HEK293T (cell line): ENCODE measurements at regions not wholly inside any gene's neighbourhood (a gene's known extent, or its start where the extent isn't known, plus 50 kb on each side); places are given as distances from the start of the nearest gene placed in this dataset.

ENCODE experiments used
- CTCF ChIA-PET: fragments of 350-600 bp; formaldehyde crosslinking; extraction: SDS; loops from one replicate; lab custom pipeline; 2021; ENCODE audit warnings: antibody characterized with exemption, inconsistent platforms; lab: Yijun Ruan, JAX
- POLR2A ChIA-PET: fragments of 350-600 bp; formaldehyde crosslinking; extraction: SDS; loops from one replicate; lab custom pipeline; 2020; ENCODE audit warnings: antibody characterized with exemption, inconsistent platforms; lab: Yijun Ruan, JAX
- DNase-seq: peaks from one replicate; pipeline ENCODE4 v3.0.0; 2012; ENCODE audit warnings: mixed read lengths; ENCODE audit errors: extremely low spot score
- ARNT ChIP-seq: fragments of 450-650 bp; IDR thresholded peaks from 2 replicates; pipeline ENCODE4 v1.6.1; 2017; ENCODE audit warnings: mild to moderate bottlenecking
- BHLHE40 ChIP-seq: fragments of 450-650 bp; IDR thresholded peaks from 2 replicates; pipeline ENCODE4 v1.6.1; 2016; ENCODE audit warnings: mild to moderate bottlenecking, moderate library complexity, borderline replicate concordance
- CTBP1 ChIP-seq: fragments of 450-650 bp; IDR thresholded peaks from 2 replicates; pipeline ENCODE4 v1.6.1; 2016; ENCODE audit warnings: borderline replicate concordance
- ELF4 ChIP-seq: fragments of 450-650 bp; IDR thresholded peaks from 2 replicates; pipeline ENCODE4 v1.6.1; 2017; ENCODE audit warnings: antibody characterized with exemption
- FOXA1 ChIP-seq: fragments of 450-650 bp; IDR thresholded peaks from 2 replicates; pipeline ENCODE4 v1.6.1; 2016; ENCODE audit warnings: mild to moderate bottlenecking
- FOXK2 ChIP-seq: fragments of 450-650 bp; IDR thresholded peaks from 2 replicates; pipeline ENCODE4 v1.6.1; 2016; ENCODE audit warnings: mild to moderate bottlenecking
- FOXM1 ChIP-seq: fragments of 450-650 bp; IDR thresholded peaks from 2 replicates; pipeline ENCODE4 v1.6.1; 2017; ENCODE audit warnings: mild to moderate bottlenecking, borderline replicate concordance
- HDGF ChIP-seq: fragments of 450-650 bp; IDR thresholded peaks from 2 replicates; pipeline ENCODE4 v1.6.1; 2017; ENCODE audit warnings: antibody characterized with exemption, borderline replicate concordance
- L3MBTL2 ChIP-seq: fragments of 450-650 bp; conservative IDR thresholded peaks from 2 replicates; pipeline ENCODE4 v1.6.1; 2016; ENCODE audit warnings: mild to moderate bottlenecking
- LEF1 ChIP-seq: fragments of 450-650 bp; IDR thresholded peaks from 2 replicates; pipeline ENCODE4 v1.6.1; 2017; ENCODE audit warnings: mild to moderate bottlenecking, borderline replicate concordance
- NFRKB ChIP-seq: fragments of 450-650 bp; IDR thresholded peaks from 2 replicates; pipeline ENCODE4 v1.6.1; 2016; ENCODE audit warnings: mild to moderate bottlenecking, moderate library complexity
- PKNOX1 ChIP-seq: fragments of 450-650 bp; IDR thresholded peaks from 2 replicates; pipeline ENCODE4 v1.6.1; 2016
- SP1 ChIP-seq: fragments of 450-650 bp; IDR thresholded peaks from 2 replicates; pipeline ENCODE4 v1.6.1; 2017
- SUZ12 ChIP-seq: fragments of 450-650 bp; IDR thresholded peaks from 2 replicates; pipeline ENCODE4 v1.6.1; 2016; ENCODE audit warnings: mild to moderate bottlenecking
- TARDBP ChIP-seq: fragments of 450-650 bp; IDR thresholded peaks from 2 replicates; pipeline ENCODE4 v1.6.1; 2016
- ZNF384 ChIP-seq: fragments of 450-650 bp; IDR thresholded peaks from 2 replicates; pipeline ENCODE4 v1.6.1; 2016

- CTCF ChIA-PET, result no interaction called here
- no peak for DNase-seq
- POLR2A ChIA-PET, result no interaction called here
- no peak for TF ChIP-seq TARDBP
- no peak for TF ChIP-seq SP1
- TF ChIP-seq NFRKB, result no peak
- TF ChIP-seq ZNF384, result no peak
- TF ChIP-seq SUZ12, result no peak
- TF ChIP-seq ARNT, result no peak
- TF ChIP-seq ELF4, result no peak
- no peak for TF ChIP-seq CTBP1
- TF ChIP-seq FOXK2, result no peak
- no peak for TF ChIP-seq HDGF
- TF ChIP-seq LEF1, result no peak
- no peak for TF ChIP-seq BHLHE40
- TF ChIP-seq L3MBTL2, result no peak
- no peak for TF ChIP-seq PKNOX1
- no peak for TF ChIP-seq FOXM1
- TF ChIP-seq FOXA1, result no peak
Observed at GRCh38 chr12:25714198-25714984, 161.3 kb upstream of the LMNTD1 start.

- POLR2A ChIA-PET, result no interaction called here
Observed at GRCh38 chr12:25715102-25715501, 162.0 kb upstream of the LMNTD1 start.

DNA sequence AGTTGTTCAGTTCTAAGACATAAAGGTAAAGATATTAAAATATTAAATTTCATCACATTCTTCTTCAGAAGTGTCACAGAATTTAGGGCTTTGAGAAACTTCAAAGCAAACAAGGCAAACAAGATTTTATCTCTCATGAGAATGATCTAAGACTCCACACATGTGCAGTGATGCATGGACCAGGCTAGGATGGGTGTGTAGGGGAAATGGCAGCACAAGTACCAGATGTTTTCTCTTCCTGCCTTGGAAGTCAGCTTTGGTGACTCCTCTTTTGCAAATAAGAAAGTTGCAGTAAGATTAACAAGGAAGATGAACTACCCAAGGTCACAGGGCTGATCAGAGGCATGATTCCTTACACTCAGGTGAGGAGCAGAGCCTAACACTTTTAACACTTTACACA lies 163.8 kb upstream of the LMNTD1 start:
- TF ChIP-seq HDGF (no peak), CTBP1 (no peak), LEF1 (no peak), FOXA1 (no peak), BHLHE40 (no peak)
- DNase-seq, result no peak
- POLR2A ChIA-PET, result no interaction called here
- CTCF ChIA-PET, result no interaction called here

More at GRCh38 chr12:25715102-25715501, 162.0 kb upstream of the LMNTD1 start:
- no peak for DNase-seq
- no peak for TF ChIP-seq ARNT
- no peak for TF ChIP-seq HDGF
- no peak for TF ChIP-seq ELF4
- no peak for TF ChIP-seq LEF1
- no peak for TF ChIP-seq FOXA1
- TF ChIP-seq CTBP1, result no peak
- TF ChIP-seq L3MBTL2, result no peak
- TF ChIP-seq FOXM1, result no peak
- no peak for TF ChIP-seq PKNOX1
- CTCF ChIA-PET, result no interaction called here

DNA sequence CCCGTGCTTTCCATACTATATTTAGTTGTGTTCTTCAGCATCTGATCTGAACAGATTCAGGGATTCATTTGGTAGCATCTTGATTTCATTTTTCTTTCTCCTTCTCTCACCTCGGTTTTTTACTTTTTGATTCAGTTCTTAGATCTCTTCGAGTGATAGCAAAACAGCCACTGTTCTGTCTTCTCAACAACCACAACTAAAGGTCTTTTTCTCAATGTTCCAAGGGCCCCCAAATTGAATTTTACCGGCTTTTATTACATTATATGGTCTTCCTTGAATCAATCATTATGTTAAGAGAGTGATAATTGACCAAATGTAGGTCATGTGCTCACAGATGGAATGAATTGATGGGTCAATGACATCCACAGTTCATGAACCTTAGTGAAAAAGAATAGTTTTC lies 164.5 kb upstream of the LMNTD1 start:
- ChIA-PET POLR2A (no interaction called here), CTCF (no interaction called here)
- TF ChIP-seq ELF4, result no peak
- no peak for TF ChIP-seq HDGF
- TF ChIP-seq ZNF384, result no peak
- no peak for TF ChIP-seq SUZ12
- TF ChIP-seq LEF1, result no peak
- no peak for TF ChIP-seq PKNOX1
- no peak for TF ChIP-seq L3MBTL2
- no peak for TF ChIP-seq FOXA1
- no peak for DNase-seq

GRCh38 chr12:25718081-25718731 lies 165.1 kb upstream of the LMNTD1 start:
- no peak for DNase-seq
- CTCF ChIA-PET, result no interaction called here
- POLR2A ChIA-PET, result no interaction called here
- TF ChIP-seq BHLHE40 (no peak), LEF1 (no peak), ELF4 (no peak), FOXK2 (no peak), ZNF384 (no peak), PKNOX1 (no peak), SP1 (no peak), ARNT (no peak), L3MBTL2 (no peak), NFRKB (no peak), FOXA1 (no peak), CTBP1 (no peak), HDGF (no peak), SUZ12 (no peak), TARDBP (no peak), FOXM1 (no peak)

DNA sequence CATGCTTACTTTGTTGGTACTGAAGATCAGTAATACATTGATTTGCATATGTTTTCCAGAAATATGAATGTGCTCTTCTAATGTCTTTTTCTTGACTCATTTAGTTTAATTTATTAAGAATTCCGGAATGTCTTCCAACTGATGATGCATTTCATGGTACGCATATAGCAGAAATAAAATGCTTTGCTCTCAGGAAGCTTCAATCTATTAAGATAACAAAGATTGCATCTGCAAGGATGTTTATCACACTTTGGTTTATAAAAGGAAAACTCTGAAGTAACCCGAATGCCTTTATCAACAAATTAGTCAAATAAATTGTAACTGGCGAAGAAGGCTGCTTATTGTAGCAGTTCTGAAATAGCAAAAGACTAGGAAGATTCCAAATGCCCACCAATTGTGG lies 166.4 kb upstream of the LMNTD1 start:
- DNase-seq, result no peak
- ChIA-PET POLR2A (no interaction called here), CTCF (interaction anchor here (0.7 kb wide), 1 partner anchor 12 kb away, joined by 5 read pairs; no protein-coding TSS in a partner anchor)
- TF ChIP-seq ELF4 (no peak), LEF1 (no peak), SP1 (no peak), FOXK2 (no peak), NFRKB (no peak), ZNF384 (no peak), CTBP1 (no peak), PKNOX1 (no peak), L3MBTL2 (no peak), ARNT (no peak), TARDBP (no peak)
